Occipital lobe (tissue), 1 donor: ENCODE measurements at regions not wholly inside any gene's neighbourhood (a gene's known extent, or its start where the extent isn't known, plus 50 kb on each side); places are given as distances from the start of the nearest gene placed in this dataset.
"Not testable (repeated sequence)": the region's sequence is repeated elsewhere in the genome, so short reads cannot be mapped to it uniquely, and the experiment has no call there.

Source experiments
- DNase-seq: peaks from one replicate; lab custom pipeline; 2025; lab: John Stamatoyannopoulos, UW

- DNase-seq: not testable (repeated sequence)
Observed at GRCh38 chr11:116667318-116667717, 105.5 kb downstream of the BUD13 start.

GRCh38 chr11:116666673-116667249 lies 106.0 kb downstream of the BUD13 start:
- not testable (repeated sequence) for DNase-seq

GRCh38 chr11:116665523-116665922 lies 107.3 kb downstream of the BUD13 start:
- DNase-seq: no peak

- DNase-seq: no peak
Observed at GRCh38 chr11:116661056-116661455, 111.7 kb downstream of the BUD13 start.

- DNase-seq: no peak
Observed at GRCh38 chr11:116660011-116660410, 112.8 kb downstream of the BUD13 start.

- no peak for DNase-seq
Observed at GRCh38 chr11:116658876-116659535, 113.8 kb downstream of the BUD13 start.

- DNase-seq: no peak
Observed at GRCh38 chr11:116657842-116658825, 114.7 kb downstream of the BUD13 start.

GRCh38 chr11:116656011-116656410 lies 116.8 kb downstream of the BUD13 start:
- DNase-seq: no peak

GRCh38 chr11:116654526-116654925 lies 118.3 kb downstream of the BUD13 start:
- no peak for DNase-seq

GRCh38 chr11:116653206-116653605 lies 119.6 kb downstream of the BUD13 start:
- no peak for DNase-seq

- DNase-seq: no peak
Observed at GRCh38 chr11:116651737-116652237, 121.0 kb downstream of the BUD13 start.

- DNase-seq: no peak
Observed at GRCh38 chr11:116651098-116651736, 121.6 kb downstream of the BUD13 start.

GRCh38 chr11:116650052-116650451 lies 122.7 kb downstream of the BUD13 start:
- DNase-seq: no peak

GRCh38 chr11:116649268-116649667 lies 123.5 kb downstream of the BUD13 start:
- DNase-seq: no peak

GRCh38 chr11:116648247-116649174 lies 124.3 kb downstream of the BUD13 start:
- peak; percentile 11 for DNase-seq

- DNase-seq: no peak
Observed at GRCh38 chr11:116647305-116648080, 125.3 kb downstream of the BUD13 start.

GRCh38 chr11:116646191-116646590 lies 126.6 kb downstream of the BUD13 start:
- no peak for DNase-seq

- DNase-seq: no peak
Observed at GRCh38 chr11:116644941-116645305, 127.9 kb downstream of the BUD13 start.

GRCh38 chr11:116644201-116644940 lies 128.4 kb downstream of the BUD13 start:
- no peak for DNase-seq
